ENCODE measurements at regions not wholly inside any gene's neighbourhood (a gene's known extent, or its start where the extent isn't known, plus 50 kb on each side); places are given as distances from the start of the nearest gene placed in this dataset.

DNA sequence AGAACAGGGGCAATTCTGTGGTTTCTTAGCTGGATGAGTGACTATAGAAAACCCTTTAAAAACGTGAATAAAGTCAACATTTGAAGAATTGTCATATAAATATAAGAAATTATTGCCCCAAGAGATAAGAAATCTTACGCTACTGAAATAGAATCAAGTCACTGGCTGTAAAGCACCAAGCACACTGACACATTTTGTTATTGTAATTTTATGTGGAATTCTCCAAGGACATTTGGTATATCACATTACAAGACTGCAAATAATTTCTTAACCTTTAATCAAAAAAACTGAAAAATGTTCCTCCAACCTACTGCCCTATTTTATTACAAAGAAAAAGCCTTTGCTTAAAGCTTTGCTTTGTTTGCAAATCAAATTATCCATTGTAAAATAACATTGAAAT, 383.3 kb downstream of the IPMK start:
- Histone ChIP-seq H3K36me3 (ENCODE audit: insufficient read depth, low read length) (no peaks in the 10 kb centered on the region), H3K27me3 (ENCODE audit: insufficient read depth, low read length) (no peaks in the 10 kb centered on the region), H3K4me3 (ENCODE audit: low read depth, low read length) (no peak overlapping the region)

DNA sequence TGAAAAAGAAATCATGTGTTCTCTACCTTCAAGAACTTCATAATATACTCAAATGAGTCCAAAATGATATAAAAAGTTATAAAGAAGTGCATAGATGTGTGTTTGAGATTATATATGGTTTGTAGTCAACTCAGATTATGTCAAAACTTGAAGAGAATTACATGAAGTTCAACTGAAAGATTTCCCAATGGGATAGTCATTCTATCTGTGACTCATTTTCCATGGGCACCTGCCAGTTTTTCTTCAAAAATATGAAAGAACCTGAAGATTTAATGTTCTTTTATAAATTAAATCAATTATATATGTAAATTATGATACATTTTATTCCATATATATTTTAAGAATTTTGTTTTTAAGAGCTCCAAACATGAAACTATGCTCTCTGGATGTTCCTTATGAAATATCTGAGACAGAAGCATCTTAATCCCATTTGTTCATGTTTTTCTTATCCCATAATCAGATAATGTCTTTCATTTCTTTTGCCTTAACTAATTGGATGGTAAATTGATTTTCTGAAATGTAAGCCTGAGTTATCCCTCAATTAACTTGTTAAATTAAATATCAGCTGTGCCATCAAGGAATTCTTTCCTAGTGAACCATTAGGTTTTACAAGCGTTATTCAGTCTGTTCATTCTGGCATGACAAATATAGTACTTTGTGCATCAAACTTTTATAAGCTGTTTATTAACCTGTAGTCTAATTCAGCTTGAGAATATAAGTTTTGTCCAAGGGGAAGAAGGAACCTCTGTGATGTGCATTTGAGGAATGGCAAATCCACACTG, 387.1 kb downstream of the IPMK start:
- Histone ChIP-seq H3K27me3 (ENCODE audit: insufficient read depth, low read length) (no peaks in the 10 kb centered on the region), H3K27ac (ENCODE audit: low read depth, low read length) (no peak overlapping the region), H3K36me3 (ENCODE audit: insufficient read depth, low read length) (no peaks in the 10 kb centered on the region), H3K4me3 (ENCODE audit: low read depth, low read length) (no peak overlapping the region), H3K79me2 (ENCODE audit: control insufficient read depth, insufficient read depth, low read length, unreplicated experiment) (no peaks in the 10 kb centered on the region), H3K4me1 (ENCODE audit: control insufficient read depth, insufficient read depth, low read length, unreplicated experiment) (no peaks in the 10 kb centered on the region), H2AFZ (ENCODE audit: low read length, unreplicated experiment) (no peak overlapping the region)

More for the DNA sequence above, 383.3 kb downstream of the IPMK start:
- H3K27ac ChIP-seq (ENCODE audit: low read depth, low read length): no peak overlapping the region
- H3K4me1 ChIP-seq (ENCODE audit: control insufficient read depth, insufficient read depth, low read length, unreplicated experiment): no peaks in the 10 kb centered on the region
- no peaks in the 10 kb centered on the region for H3K79me2 ChIP-seq (ENCODE audit: control insufficient read depth, insufficient read depth, low read length, unreplicated experiment)
- no peak overlapping the region for H2AFZ ChIP-seq (ENCODE audit: low read length, unreplicated experiment)

DNA sequence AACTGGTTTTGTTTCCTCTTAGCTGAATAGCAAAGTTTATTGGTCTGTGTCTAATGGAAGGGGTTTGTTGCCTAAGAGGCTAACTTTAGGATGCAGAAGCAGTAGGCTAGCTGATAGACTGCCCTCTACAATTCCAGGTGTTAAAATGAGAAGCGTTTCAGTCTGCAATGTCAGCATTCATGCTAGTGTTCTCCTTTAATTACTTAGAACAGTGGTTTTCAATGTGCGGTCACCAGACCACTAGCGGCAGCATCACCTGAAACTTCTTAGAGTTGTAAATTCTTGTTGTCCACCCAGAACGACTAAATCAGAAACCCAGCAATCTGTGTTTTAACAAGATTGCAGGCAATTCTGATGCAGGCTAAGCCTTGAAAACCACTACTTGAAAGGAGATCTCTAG, 392.9 kb downstream of the IPMK start:
- Histone ChIP-seq H3K36me3 (ENCODE audit: insufficient read depth, low read length) (no peaks in the 10 kb centered on the region), H3K27ac (ENCODE audit: low read depth, low read length) (no peak overlapping the region), H3K27me3 (ENCODE audit: insufficient read depth, low read length) (no peaks in the 10 kb centered on the region), H3K79me2 (ENCODE audit: control insufficient read depth, insufficient read depth, low read length, unreplicated experiment) (no peaks in the 10 kb centered on the region), H3K4me3 (ENCODE audit: low read depth, low read length) (no peak overlapping the region), H2AFZ (ENCODE audit: low read length, unreplicated experiment) (no peak overlapping the region), H3K4me1 (ENCODE audit: control insufficient read depth, insufficient read depth, low read length, unreplicated experiment) (no peaks in the 10 kb centered on the region)

DNA sequence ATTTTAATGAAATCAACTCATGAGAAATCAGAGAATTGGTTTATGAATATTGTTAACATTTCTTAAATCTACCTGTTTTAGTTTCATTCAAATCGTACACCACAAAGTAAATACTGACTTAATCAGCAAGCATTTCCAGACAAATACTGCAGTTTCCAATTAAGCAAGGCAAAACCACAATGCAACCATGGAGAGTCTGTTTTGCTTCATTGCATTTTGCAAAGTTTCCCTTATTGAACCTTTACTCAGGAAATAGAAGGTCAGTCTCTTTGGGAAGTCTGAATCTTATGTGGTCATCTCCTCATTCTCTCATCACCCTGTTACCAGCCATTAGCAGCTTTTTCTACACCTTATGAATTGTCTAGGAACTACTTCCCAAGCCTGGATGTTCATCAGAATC, 400.5 kb downstream of the IPMK start:
- H3K27me3 ChIP-seq (ENCODE audit: insufficient read depth, low read length): peaks cover 18% of the 10 kb centered on the region
- no peak overlapping the region for H3K4me3 ChIP-seq (ENCODE audit: low read depth, low read length)
- no peak overlapping the region for H3K27ac ChIP-seq (ENCODE audit: low read depth, low read length)
- no peaks in the 10 kb centered on the region for H3K79me2 ChIP-seq (ENCODE audit: control insufficient read depth, insufficient read depth, low read length, unreplicated experiment)
- H2AFZ ChIP-seq (ENCODE audit: low read length, unreplicated experiment): no peak overlapping the region
- H3K36me3 ChIP-seq (ENCODE audit: insufficient read depth, low read length): no peaks in the 10 kb centered on the region
- no peaks in the 10 kb centered on the region for H3K4me1 ChIP-seq (ENCODE audit: control insufficient read depth, insufficient read depth, low read length, unreplicated experiment)

DNA sequence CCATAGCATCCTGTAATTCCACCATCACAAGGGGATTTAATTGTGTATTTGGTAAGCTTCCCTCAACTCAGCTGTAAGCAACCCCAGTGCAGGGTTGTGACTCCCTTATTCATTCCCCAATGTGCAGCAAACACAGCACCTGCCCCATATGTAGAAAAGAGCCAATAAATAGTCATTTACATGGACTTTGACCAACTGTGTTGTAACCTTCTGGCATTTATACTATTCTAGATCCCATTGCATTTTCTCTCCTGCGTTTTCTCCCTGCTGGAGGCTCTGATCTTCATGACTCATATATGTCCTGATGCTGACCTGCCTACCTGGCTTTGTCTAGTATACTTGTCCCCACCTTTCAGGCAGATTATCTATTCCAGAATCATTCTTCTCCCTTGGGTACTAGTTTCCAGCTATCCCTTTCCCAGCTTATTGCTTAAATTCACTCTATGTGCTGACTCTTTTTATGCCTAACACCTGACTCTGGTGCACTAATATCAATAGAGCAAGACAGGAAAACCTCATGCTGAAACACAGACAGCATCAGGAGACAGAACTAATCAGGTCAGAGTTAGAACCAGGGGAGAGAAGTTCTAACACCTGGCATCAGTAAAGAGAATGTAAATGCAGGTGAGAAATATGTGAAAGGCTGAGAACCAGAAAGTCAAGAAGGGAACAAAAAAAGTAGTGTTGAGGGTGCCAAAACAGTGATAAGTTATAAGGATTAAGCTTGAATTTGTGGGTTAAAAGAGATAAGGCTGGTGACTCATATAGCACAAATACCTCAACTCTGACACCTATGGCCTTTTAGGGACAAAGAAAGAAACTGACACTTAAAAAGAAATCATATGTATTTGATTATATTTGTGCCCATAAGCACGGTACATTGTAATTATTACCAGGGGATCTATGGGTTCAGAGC, 402.7 kb downstream of the IPMK start:
- no peak overlapping the region for H2AFZ ChIP-seq (ENCODE audit: low read length, unreplicated experiment)
- H3K4me3 ChIP-seq (ENCODE audit: low read depth, low read length): no peak overlapping the region
- H3K36me3 ChIP-seq (ENCODE audit: insufficient read depth, low read length): no peaks in the 10 kb centered on the region
- H3K79me2 ChIP-seq (ENCODE audit: control insufficient read depth, insufficient read depth, low read length, unreplicated experiment): no peaks in the 10 kb centered on the region
- peaks cover 33% of the 10 kb centered on the region for H3K27me3 ChIP-seq (ENCODE audit: insufficient read depth, low read length)
- no peaks in the 10 kb centered on the region for H3K4me1 ChIP-seq (ENCODE audit: control insufficient read depth, insufficient read depth, low read length, unreplicated experiment)
- no peak overlapping the region for H3K27ac ChIP-seq (ENCODE audit: low read depth, low read length)

DNA sequence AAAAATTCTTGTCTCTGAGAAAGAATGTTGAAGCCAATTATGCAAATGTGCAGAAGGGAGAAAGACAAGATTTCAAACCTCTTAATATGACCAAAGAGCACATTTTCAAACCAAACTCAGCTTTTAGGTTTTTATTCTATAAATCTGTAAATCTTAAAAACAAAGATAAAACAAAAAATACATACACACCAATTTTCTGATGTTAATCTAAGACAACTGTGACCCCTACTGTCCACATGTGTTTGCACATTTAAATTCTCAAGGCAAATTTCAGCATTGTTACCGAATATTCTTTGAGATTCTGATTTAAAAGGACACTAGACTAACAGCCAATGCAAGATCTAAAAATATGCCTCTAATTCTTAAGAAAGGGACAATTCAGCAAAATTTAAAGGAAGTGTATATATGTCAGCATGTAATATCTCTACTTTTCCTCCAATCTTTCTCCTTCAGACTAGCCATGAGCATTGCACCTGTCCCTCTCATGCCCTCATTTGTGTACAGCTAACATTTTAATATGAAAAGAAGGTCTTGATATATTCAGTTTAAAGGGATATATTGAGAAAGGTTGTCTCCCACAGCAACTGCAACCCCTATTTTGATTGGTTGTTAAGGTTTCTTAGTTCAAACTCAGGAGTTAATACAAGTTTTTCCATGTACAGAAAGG, 417.9 kb downstream of the IPMK start:
- Histone ChIP-seq H2AFZ (ENCODE audit: low read length, unreplicated experiment) (no peak overlapping the region), H3K36me3 (ENCODE audit: insufficient read depth, low read length) (no peaks in the 10 kb centered on the region), H3K4me3 (ENCODE audit: low read depth, low read length) (no peak overlapping the region), H3K79me2 (ENCODE audit: control insufficient read depth, insufficient read depth, low read length, unreplicated experiment) (no peaks in the 10 kb centered on the region), H3K27ac (ENCODE audit: low read depth, low read length) (no peak overlapping the region), H3K4me1 (ENCODE audit: control insufficient read depth, insufficient read depth, low read length, unreplicated experiment) (no peaks in the 10 kb centered on the region), H3K27me3 (ENCODE audit: insufficient read depth, low read length) (peaks cover 18% of the 10 kb centered on the region)

DNA sequence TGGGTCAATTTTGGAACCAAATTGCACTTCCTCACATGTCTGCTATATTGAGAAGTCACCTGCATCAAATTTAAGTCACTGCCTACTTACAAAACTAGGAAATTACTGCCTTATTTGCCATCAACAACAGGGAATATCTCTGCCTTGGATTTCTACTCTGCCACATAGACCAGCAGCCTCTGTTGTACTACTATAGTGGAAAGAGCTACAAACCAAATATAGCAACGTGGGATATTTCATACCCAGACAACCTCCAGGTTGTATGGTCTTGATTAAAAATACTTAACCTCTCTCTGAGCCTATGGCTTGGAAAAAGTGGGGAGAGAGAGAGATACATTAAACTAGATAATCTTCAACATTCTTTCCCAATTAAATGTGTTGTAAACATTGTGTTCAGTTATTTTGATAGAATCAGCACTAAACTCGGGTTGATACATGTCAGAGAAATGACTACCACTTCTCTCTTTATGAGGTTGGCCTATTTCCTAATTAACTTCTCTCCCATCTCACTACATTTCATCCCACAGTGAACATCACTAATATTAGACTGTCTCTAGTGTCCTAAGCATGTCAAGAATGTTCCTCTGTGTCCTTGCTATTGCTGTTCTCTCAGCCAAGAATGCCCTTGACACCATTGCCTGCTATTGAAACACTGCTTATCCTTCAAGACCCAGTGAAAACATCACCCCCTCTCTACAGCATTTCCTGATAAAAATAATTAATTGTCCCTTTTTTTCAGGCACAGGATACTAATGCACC, 421.2 kb downstream of the IPMK start:
- Histone ChIP-seq H2AFZ (ENCODE audit: low read length, unreplicated experiment) (no peak overlapping the region), H3K79me2 (ENCODE audit: control insufficient read depth, insufficient read depth, low read length, unreplicated experiment) (no peaks in the 10 kb centered on the region), H3K36me3 (ENCODE audit: insufficient read depth, low read length) (no peaks in the 10 kb centered on the region), H3K4me1 (ENCODE audit: control insufficient read depth, insufficient read depth, low read length, unreplicated experiment) (no peaks in the 10 kb centered on the region), H3K4me3 (ENCODE audit: low read depth, low read length) (no peak overlapping the region), H3K27me3 (ENCODE audit: insufficient read depth, low read length) (peaks cover 26% of the 10 kb centered on the region), H3K27ac (ENCODE audit: low read depth, low read length) (no peak overlapping the region)

DNA sequence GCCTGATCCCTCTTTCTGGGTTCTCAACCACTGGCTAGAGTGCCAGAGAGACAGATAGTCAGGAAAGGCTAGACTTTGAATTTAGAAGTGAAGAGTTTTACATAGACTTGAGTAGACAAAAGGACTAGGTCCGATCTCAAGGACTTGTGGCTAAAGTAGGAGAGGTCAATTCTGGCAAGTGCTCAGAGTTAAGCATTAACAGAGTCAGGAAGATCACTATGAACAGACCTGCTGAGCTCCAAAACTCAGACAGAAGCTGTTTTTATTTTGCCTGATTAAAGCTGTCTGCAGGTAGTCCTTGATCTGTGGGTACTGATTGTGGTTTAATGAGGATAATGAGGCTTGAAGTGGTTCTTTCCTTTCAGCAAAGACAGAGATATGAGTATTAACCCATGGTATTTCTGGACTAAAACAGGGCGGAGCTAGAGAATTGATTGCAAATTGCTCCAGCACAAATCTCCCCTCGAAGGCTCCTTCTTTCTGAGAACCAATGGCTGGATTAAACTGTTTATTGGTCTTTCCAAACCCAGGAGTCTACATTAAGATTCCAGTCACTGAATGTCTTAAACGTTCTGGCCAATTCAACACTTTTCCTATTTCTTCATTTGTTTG, 423.2 kb downstream of the IPMK start:
- no peak overlapping the region for H2AFZ ChIP-seq (ENCODE audit: low read length, unreplicated experiment)
- no peaks in the 10 kb centered on the region for H3K4me1 ChIP-seq (ENCODE audit: control insufficient read depth, insufficient read depth, low read length, unreplicated experiment)
- H3K4me3 ChIP-seq (ENCODE audit: low read depth, low read length): no peak overlapping the region
- H3K27me3 ChIP-seq (ENCODE audit: insufficient read depth, low read length): peaks cover 26% of the 10 kb centered on the region
- no peaks in the 10 kb centered on the region for H3K36me3 ChIP-seq (ENCODE audit: insufficient read depth, low read length)
- H3K79me2 ChIP-seq (ENCODE audit: control insufficient read depth, insufficient read depth, low read length, unreplicated experiment): no peaks in the 10 kb centered on the region
- no peak overlapping the region for H3K27ac ChIP-seq (ENCODE audit: low read depth, low read length)

DNA sequence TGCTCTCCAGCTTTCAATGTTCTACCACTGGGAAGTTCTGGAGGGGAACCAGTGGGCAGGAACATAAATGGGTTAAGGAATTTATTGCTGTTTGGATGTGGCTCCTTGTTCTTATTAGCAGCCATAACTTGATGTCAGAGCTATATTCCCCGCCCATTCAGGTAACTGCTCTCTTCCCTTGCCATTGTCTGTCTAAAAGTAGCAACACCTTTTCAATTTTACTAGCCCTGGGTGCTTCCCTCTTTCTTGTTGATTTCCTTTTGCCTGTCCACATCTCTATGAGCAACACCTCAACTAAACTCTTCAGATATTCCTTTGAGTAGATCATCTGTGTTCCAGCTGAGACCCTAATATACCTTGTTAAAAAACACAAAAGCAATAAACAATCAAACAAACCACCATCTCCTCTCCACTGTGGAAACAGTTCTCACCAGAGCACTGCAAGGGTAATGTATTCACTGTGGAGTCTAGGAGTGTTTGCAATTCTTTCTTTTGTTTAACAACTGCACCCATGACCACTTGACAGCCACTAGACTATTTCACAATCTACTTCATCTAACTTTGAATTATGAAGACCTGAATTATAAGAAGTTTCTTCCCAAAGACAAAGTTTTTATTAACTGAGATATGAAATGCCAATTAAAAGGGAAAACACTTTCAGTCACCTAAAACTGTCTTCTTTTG, 436.7 kb downstream of the IPMK start:
- H3K4me1 ChIP-seq (ENCODE audit: control insufficient read depth, insufficient read depth, low read length, unreplicated experiment): no peaks in the 10 kb centered on the region
- H3K27me3 ChIP-seq (ENCODE audit: insufficient read depth, low read length): peaks cover 11% of the 10 kb centered on the region; the same call in 1 of the 2 replicates
- H3K27ac ChIP-seq (ENCODE audit: low read depth, low read length): no peak overlapping the region
- H3K4me3 ChIP-seq (ENCODE audit: low read depth, low read length): no peak overlapping the region
- H3K79me2 ChIP-seq (ENCODE audit: control insufficient read depth, insufficient read depth, low read length, unreplicated experiment): no peaks in the 10 kb centered on the region
- no peak overlapping the region for H2AFZ ChIP-seq (ENCODE audit: low read length, unreplicated experiment)
- H3K36me3 ChIP-seq (ENCODE audit: insufficient read depth, low read length): no peaks in the 10 kb centered on the region

All from ACC112 (cell line).